ENCODE measurements at regions not wholly inside any gene's neighbourhood (a gene's known extent, or its start where the extent isn't known, plus 50 kb on each side); places are given as distances from the start of the nearest gene placed in this dataset.

DNA sequence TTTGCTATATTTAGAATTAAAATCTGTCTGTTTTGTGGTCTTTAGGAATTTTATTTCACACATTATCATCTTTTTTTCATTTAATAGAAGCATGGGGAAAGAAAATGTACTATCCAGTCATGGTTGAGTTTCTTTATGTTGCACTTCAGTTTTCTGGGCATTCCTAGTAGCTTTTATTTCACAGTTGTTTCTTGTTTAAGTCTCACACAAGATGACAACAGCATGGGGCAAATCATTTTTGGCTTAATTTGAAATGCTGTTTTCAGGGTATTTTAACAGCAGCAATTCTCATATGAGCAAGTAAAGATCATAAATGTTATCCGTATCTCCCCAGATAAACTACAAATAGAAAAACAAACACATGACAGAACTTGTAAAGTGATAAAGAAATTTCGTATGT lies 1600.2 kb downstream of the PCDH9 start:
- no peaks in the 10 kb centered on the region for H3K9me2 ChIP-seq (ENCODE audit: insufficient read depth)
- H3K27ac Mint-ChIP-seq, result no peak overlapping the region
- no peak overlapping the region for H3K4me2 ChIP-seq
- H3K27me3 Mint-ChIP-seq (ENCODE audit: insufficient read depth, low read depth, poor library complexity), result no peaks in the 10 kb centered on the region
- no peak overlapping the region for H3K4me3 ChIP-seq
- TF ChIP-seq STAT1 (IDR thresholded peaks at IDR 0.05; ENCODE audit: unreplicated experiment), result no peak
- TF ChIP-seq, protein P1, sequence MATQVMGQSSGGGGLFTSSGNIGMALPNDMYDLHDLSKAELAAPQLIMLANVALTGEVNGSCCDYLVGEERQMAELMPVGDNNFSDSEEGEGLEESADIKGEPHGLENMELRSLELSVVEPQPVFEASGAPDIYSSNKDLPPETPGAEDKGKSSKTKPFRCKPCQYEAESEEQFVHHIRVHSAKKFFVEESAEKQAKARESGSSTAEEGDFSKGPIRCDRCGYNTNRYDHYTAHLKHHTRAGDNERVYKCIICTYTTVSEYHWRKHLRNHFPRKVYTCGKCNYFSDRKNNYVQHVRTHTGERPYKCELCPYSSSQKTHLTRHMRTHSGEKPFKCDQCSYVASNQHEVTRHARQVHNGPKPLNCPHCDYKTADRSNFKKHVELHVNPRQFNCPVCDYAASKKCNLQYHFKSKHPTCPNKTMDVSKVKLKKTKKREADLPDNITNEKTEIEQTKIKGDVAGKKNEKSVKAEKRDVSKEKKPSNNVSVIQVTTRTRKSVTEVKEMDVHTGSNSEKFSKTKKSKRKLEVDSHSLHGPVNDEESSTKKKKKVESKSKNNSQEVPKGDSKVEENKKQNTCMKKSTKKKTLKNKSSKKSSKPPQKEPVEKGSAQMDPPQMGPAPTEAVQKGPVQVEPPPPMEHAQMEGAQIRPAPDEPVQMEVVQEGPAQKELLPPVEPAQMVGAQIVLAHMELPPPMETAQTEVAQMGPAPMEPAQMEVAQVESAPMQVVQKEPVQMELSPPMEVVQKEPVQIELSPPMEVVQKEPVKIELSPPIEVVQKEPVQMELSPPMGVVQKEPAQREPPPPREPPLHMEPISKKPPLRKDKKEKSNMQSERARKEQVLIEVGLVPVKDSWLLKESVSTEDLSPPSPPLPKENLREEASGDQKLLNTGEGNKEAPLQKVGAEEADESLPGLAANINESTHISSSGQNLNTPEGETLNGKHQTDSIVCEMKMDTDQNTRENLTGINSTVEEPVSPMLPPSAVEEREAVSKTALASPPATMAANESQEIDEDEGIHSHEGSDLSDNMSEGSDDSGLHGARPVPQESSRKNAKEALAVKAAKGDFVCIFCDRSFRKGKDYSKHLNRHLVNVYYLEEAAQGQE (IDR thresholded peaks at IDR 0.05; ENCODE audit: unreplicated experiment), result no peak
- TF ChIP-seq ZNF114 (CRISPR knock-in tag; IDR thresholded peaks at IDR 0.05), result no peak
- no peak for TF ChIP-seq NANOG (IDR thresholded peaks at IDR 0.05; ENCODE audit: borderline replicate concordance)
- TF ChIP-seq EZH2 (IDR thresholded peaks at IDR 0.05; ENCODE audit: low read depth, unreplicated experiment), result no peak
- TF ChIP-seq, protein P2, sequence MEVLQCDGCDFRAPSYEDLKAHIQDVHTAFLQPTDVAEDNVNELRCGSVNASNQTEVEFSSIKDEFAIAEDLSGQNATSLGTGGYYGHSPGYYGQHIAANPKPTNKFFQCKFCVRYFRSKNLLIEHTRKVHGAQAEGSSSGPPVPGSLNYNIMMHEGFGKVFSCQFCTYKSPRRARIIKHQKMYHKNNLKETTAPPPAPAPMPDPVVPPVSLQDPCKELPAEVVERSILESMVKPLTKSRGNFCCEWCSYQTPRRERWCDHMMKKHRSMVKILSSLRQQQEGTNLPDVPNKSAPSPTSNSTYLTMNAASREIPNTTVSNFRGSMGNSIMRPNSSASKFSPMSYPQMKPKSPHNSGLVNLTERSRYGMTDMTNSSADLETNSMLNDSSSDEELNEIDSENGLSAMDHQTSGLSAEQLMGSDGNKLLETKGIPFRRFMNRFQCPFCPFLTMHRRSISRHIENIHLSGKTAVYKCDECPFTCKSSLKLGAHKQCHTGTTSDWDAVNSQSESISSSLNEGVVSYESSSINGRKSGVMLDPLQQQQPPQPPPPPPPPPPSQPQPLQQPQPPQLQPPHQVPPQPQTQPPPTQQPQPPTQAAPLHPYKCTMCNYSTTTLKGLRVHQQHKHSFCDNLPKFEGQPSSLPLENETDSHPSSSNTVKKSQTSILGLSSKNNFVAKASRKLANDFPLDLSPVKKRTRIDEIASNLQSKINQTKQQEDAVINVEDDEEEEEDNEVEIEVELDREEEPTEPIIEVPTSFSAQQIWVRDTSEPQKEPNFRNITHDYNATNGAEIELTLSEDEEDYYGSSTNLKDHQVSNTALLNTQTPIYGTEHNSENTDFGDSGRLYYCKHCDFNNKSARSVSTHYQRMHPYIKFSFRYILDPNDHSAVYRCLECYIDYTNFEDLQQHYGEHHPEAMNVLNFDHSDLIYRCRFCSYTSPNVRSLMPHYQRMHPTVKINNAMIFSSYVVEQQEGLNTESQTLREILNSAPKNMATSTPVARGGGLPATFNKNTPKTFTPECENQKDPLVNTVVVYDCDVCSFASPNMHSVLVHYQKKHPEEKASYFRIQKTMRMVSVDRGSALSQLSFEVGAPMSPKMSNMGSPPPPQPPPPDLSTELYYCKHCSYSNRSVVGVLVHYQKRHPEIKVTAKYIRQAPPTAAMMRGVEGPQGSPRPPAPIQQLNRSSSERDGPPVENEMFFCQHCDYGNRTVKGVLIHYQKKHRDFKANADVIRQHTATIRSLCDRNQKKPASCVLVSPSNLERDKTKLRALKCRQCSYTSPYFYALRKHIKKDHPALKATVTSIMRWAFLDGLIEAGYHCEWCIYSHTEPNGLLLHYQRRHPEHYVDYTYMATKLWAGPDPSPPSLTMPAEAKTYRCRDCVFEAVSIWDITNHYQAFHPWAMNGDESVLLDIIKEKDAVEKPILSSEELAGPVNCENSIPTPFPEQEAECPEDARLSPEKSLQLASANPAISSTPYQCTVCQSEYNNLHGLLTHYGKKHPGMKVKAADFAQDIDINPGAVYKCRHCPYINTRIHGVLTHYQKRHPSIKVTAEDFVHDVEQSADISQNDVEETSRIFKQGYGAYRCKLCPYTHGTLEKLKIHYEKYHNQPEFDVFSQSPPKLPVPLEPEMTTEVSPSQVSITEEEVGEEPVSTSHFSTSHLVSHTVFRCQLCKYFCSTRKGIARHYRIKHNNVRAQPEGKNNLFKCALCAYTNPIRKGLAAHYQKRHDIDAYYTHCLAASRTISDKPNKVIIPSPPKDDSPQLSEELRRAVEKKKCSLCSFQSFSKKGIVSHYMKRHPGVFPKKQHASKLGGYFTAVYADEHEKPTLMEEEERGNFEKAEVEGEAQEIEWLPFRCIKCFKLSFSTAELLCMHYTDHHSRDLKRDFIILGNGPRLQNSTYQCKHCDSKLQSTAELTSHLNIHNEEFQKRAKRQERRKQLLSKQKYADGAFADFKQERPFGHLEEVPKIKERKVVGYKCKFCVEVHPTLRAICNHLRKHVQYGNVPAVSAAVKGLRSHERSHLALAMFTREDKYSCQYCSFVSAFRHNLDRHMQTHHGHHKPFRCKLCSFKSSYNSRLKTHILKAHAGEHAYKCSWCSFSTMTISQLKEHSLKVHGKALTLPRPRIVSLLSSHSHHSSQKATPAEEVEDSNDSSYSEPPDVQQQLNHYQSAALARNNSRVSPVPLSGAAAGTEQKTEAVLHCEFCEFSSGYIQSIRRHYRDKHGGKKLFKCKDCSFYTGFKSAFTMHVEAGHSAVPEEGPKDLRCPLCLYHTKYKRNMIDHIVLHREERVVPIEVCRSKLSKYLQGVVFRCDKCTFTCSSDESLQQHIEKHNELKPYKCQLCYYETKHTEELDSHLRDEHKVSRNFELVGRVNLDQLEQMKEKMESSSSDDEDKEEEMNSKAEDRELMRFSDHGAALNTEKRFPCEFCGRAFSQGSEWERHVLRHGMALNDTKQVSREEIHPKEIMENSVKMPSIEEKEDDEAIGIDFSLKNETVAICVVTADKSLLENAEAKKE (CRISPR knock-in tag; IDR thresholded peaks at IDR 0.05), result no peak
- no peak for TF ChIP-seq JUNB (IDR thresholded peaks at IDR 0.05; ENCODE audit: unreplicated experiment)
- TF ChIP-seq, protein P3, sequence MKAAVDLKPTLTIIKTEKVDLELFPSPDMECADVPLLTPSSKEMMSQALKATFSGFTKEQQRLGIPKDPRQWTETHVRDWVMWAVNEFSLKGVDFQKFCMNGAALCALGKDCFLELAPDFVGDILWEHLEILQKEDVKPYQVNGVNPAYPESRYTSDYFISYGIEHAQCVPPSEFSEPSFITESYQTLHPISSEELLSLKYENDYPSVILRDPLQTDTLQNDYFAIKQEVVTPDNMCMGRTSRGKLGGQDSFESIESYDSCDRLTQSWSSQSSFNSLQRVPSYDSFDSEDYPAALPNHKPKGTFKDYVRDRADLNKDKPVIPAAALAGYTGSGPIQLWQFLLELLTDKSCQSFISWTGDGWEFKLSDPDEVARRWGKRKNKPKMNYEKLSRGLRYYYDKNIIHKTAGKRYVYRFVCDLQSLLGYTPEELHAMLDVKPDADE (IDR thresholded peaks at IDR 0.05), result no peak
- TF ChIP-seq, protein P4, sequence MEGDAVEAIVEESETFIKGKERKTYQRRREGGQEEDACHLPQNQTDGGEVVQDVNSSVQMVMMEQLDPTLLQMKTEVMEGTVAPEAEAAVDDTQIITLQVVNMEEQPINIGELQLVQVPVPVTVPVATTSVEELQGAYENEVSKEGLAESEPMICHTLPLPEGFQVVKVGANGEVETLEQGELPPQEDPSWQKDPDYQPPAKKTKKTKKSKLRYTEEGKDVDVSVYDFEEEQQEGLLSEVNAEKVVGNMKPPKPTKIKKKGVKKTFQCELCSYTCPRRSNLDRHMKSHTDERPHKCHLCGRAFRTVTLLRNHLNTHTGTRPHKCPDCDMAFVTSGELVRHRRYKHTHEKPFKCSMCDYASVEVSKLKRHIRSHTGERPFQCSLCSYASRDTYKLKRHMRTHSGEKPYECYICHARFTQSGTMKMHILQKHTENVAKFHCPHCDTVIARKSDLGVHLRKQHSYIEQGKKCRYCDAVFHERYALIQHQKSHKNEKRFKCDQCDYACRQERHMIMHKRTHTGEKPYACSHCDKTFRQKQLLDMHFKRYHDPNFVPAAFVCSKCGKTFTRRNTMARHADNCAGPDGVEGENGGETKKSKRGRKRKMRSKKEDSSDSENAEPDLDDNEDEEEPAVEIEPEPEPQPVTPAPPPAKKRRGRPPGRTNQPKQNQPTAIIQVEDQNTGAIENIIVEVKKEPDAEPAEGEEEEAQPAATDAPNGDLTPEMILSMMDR (conservative IDR thresholded peaks at IDR 0.05; ENCODE audit: low read depth in 2 of 2), result no peak
- TF ChIP-seq ZNF331 (CRISPR knock-in tag; IDR thresholded peaks at IDR 0.05; ENCODE audit: low read depth), result no peak
- TF ChIP-seq EZH2phosphoT487 (IDR thresholded peaks at IDR 0.05; ENCODE audit: unreplicated experiment), result no peak
- TF ChIP-seq CREB1 (CRISPR knock-in tag; IDR thresholded peaks at IDR 0.05; ENCODE audit: low read depth), result no peak
- TF ChIP-seq POLR2AphosphoS5 (IDR thresholded peaks at IDR 0.05; ENCODE audit: low read depth), result no peak
- H3K27me3 ChIP-seq (ENCODE audit: insufficient read depth), result no peaks in the 10 kb centered on the region
- H3K36me3 Mint-ChIP-seq (ENCODE audit: low read depth), result no peaks in the 10 kb centered on the region
- H2AFZ ChIP-seq, result no peak overlapping the region
- no peaks in the 10 kb centered on the region for H4K20me1 ChIP-seq (replicated peaks; ENCODE audit: insufficient read depth)
- no peaks in the 10 kb centered on the region for H3K9me3 Mint-ChIP-seq
- H3F3A ChIP-seq (replicated peaks; ENCODE audit: low read depth), result no peaks in the 10 kb centered on the region
- ATAC-seq (no peak), DNase-seq (ENCODE audit: low spot score) (no peak)
- H3K27ac ChIP-seq (ENCODE audit: low read depth), result no peak overlapping the region
- peaks cover 5% of the 10 kb centered on the region; the same call in 2 of the 3 replicates for H3K4me1 Mint-ChIP-seq
- no peak overlapping the region for H3K4me3 Mint-ChIP-seq
- H3K4me1 ChIP-seq (ENCODE audit: insufficient read depth), result no peaks in the 10 kb centered on the region
- no peaks in the 10 kb centered on the region for H3K36me3 ChIP-seq (ENCODE audit: insufficient read depth)
- no peaks in the 10 kb centered on the region for H3K79me2 ChIP-seq (replicated peaks; ENCODE audit: insufficient read depth)

All from GM23338 (cell line).